GM19463 (cell line): ENCODE measurements at regions not wholly inside any gene's neighbourhood (a gene's known extent, or its start where the extent isn't known, plus 50 kb on each side); places are given as distances from the start of the nearest gene placed in this dataset.
A peak's percentile ranks its signal among the peaks of the same experiment; 100 is the strongest.
"Not testable (repeated sequence)": the region's sequence is repeated elsewhere in the genome, so short reads cannot be mapped to it uniquely, and the experiment has no call there.

Experiments
- ATAC-seq: cut with Tn5 transposase; IDR thresholded peaks from one replicate; pipeline ENCODE4 v1.9.1; 2021; ENCODE audit warnings: mild to moderate bottlenecking, moderate library complexity; ENCODE audit not compliant: unreplicated experiment

DNA sequence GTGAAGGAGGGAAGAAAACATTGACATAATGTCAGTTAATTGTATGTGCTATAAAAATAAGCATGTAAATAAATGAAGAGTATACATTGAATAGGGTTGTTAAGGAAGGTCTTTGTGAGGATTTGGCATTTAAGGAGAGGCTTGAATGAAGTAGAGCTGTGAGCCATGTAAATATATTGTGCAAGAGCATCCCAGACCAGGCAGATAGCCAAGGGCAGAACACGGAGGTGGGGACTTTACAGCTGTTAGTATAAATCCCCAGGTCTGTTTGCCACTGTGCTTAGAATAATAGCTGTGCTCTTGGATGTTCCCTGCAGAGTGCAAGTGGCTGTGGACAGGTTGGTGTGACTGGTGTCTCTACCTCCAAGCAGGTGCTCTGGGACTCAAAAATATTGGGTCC lies 211.7 kb downstream of the LRRC70 start:
- ATAC-seq: no peak

DNA sequence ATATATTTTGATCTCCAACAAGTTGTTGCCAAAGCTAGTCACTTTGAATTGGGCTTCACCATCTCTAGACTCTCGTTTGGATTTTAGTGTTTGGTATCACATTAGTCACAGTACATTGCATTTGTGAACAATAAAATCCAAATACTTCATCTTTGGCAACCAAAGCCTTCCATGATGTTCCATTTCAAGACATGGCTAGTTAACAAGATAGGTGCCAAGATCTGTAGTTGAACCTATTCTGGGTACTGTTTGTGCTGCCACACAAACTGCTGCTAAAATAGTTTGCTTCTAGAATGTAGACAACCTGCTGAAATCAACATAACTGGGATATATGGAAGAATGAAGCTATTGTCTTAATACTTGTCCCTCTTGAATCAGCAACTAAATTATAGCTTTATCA lies 207.5 kb downstream of the LRRC70 start:
- no peak for ATAC-seq

DNA sequence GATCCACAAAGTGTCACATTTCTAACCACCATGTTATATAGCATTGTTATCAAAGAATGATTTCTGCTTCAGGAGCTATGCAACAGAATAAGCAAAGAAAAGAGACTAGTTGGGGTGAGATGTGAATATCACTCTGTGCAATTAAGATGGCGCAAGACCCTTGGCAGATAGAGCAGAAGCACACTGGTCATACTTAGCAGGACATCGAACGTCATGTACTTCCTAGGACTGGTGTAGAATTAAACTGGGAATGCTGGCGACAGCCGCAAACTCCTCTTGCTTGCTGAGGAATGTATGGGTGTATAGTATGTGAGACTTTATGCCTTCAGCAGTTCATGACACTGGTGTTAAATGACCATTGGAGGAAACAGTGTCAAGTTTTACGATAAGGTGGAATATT lies 207.0 kb downstream of the LRRC70 start:
- ATAC-seq: no peak

DNA sequence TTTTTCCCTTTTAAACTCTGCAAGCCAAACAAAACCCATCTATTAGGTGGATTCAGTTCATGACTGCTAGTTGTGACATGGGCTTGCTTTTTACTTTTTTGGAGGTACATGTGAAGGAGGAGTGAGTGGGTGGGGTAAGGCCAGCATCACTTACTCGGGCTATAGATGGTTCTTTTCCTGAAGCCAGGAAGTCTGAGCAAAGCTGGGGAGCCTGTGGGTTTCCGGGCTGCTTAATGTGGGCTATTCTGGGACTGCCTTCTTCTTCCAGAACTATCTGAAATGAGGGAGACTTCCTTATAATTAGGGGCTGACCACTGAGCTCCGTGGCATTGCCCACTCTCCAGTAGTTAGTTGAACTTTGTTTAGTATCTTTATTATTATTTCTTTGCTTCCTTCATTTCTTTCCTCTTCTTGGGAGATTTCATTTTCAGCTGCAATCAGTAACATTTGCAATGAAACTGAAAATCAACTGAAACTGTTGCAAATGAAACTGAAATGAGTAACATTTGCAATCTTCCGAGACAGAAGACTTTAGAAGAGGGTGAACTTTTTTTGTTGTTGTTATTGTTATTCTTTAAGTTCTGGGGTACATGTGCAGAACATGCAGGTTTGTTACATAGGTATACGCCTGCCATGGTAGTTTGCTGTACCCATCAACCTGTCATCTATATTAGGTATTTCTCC lies 204.9 kb downstream of the LRRC70 start:
- ATAC-seq: no peak

GRCh38 chr5:62780888-62781287 lies 202.3 kb downstream of the LRRC70 start:
- no peak for ATAC-seq

GRCh38 chr5:62780230-62780629 lies 201.6 kb downstream of the LRRC70 start:
- ATAC-seq: no peak

DNA sequence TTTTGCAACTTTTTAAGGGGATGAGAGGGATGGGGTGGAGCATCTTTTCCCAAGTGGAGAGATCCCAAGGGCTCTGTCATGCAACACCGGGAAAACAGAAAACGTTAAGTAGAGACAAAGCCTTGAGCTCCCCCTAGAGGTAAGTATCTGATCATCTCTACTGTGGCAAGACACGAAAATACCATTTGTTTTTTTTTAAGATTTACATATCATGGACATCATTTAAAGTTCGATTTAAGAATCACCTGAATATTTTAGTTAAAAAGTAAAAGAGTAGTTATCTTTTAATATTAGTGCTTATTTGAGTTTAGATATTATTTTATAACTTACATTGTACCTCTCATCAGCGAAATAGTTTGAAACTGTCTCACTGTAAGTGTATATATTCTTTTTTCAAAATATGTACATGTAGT lies 200.4 kb downstream of the LRRC70 start:
- ATAC-seq: peak; percentile 64

DNA sequence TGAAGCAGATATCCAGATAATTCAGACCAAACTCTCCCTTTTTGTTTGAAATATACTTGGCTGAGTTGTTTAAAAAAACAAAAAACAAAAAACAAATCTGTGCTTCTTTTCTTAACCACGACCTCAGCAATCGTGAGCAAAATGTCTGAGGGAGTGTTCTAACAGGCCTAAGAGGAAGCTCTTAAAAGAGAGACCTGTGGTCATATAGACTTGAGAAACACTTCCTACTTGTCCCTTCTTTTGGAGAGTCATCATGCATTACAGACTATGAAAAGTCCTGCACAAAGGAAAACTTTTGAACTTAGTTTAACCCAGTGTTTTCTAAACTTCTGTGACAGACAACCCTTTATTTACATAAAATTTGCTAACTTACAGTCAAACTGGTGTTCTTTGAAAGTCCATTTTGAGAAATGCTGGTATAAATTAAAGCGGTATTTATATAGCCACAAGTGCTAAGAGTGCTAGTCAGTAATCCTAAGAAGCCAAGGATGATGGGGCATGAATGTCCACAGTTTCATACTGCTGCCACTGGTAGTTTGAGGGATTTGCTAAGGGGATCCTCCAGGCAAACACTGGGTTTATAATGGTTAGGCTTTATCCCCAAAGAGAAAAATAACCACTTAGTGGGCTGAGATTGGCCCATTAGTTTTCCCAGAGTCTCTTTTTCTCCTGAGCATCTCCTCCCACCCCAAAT lies 199.8 kb downstream of the LRRC70 start:
- ATAC-seq: peak; percentile 23

DNA sequence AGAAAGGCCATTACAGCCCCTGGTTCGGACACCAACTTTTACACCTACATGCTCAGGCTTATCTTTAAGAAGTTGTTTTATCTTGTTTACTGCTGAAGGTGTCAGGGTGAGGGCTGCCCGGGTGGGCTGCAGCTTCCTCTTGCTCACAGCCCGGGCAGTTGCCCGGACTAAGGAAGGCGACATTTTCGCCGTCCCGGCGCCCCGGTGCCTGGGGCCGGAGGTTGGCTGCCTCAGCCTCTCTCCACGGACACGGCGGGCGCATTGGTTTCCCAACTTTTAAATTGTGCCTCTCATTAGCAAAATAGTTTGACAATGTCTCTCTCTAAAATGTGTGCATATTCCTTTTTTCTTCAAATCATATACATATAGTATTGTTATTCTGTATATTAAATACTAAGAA lies 198.5 kb downstream of the LRRC70 start:
- ATAC-seq: not testable (repeated sequence)

DNA sequence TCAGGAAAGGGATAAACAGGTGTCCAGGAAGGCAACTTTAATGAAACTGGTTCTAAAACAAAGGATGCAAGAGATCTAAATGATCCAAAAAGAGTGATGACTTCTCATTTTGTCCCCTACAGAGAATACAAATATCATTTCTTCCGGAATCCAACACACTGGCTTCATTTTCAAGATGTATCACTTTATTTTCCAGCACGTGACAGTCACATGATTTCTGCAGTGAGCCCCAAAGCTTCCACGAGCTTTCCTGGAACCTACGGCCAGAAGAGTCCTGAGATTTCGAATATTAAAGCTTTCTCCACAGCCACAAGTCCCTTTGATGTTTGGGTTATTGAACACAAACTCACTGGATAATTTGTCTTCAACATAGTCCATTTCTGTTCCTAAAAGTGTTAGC lies 198.0 kb downstream of the LRRC70 start:
- ATAC-seq: not testable (repeated sequence)

DNA sequence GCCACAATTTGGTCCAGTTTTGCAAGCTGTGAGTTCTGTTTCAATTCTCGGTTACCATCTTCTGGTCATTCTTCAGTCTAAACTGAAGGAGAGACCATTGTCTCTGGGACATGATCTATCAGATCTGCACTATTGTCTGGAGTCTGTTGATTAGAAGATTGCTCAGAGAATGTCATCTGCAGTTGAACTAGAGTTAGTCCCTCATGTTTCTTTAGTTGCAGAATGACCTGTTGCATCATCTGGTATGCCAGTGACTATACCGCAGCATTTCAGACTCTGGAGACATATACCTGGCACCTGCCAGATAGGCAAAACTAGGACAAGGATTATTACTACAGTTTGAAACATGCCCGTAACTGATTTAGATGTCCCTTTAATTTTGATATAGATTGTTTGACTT lies 194.8 kb downstream of the LRRC70 start:
- ATAC-seq: no peak

GRCh38 chr5:62771341-62771740 lies 192.7 kb downstream of the LRRC70 start:
- no peak for ATAC-seq

DNA sequence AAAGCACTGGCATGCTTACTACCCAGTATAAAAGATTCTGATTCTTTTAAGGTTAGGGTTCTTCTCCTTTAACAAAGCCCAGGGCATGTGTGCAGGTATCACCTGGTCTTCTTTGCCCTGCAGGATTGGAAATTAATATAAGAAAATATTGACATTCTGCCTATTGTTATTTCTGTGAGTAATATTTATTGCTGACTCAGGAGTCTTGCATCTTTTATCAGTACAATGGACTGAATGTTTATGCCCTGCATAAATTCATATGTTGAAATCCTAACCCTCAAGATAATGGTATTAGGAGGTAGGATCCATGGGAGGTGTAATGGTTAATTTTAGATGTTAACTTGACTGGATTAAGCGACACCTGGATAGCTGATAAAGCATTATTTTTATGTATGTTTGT lies 189.0 kb downstream of the LRRC70 start:
- no peak for ATAC-seq

GRCh38 chr5:62767077-62767476 lies 188.5 kb downstream of the LRRC70 start:
- ATAC-seq: no peak

- no peak for ATAC-seq
These were observed 183.9 kb downstream of the LRRC70 start for GRCh38 chr5:62762503-62762902.

DNA sequence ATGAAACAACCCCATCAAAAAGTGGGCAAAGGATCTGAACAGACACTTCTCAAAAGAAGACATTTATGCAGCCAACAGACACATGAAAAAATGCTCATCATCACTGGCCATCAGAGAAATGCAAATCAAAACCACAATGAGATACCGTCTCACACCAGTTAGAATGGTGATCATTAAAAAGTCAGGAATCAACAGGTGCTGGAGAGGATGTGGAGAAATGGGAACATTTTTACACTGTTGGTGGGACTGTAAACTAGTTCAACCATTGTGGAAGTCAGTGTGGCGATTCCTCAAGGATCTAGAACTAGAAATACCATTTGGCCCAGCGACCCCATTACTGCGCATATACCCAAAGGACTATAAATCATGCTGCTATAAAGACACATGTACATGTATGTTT lies 179.1 kb downstream of the LRRC70 start:
- ATAC-seq: not testable (repeated sequence)

DNA sequence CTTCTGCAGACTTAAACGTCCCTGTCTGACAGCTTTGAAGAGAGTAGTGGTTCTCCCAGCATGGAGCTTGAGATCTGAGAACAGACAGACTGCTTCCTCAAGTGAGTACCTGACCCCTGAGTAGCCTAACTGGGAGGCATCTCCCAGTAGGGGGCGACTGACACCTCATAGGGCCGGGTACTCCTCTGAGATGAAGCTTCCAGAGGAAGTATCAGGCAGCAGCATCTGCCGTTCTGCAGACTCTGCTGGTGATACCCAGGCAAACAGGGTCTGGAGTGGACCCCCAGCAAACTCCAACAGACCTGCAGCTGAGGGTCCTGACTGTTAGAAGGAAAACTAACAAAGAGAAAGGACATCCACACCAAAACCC lies 174.4 kb downstream of the LRRC70 start:
- not testable (repeated sequence) for ATAC-seq

DNA sequence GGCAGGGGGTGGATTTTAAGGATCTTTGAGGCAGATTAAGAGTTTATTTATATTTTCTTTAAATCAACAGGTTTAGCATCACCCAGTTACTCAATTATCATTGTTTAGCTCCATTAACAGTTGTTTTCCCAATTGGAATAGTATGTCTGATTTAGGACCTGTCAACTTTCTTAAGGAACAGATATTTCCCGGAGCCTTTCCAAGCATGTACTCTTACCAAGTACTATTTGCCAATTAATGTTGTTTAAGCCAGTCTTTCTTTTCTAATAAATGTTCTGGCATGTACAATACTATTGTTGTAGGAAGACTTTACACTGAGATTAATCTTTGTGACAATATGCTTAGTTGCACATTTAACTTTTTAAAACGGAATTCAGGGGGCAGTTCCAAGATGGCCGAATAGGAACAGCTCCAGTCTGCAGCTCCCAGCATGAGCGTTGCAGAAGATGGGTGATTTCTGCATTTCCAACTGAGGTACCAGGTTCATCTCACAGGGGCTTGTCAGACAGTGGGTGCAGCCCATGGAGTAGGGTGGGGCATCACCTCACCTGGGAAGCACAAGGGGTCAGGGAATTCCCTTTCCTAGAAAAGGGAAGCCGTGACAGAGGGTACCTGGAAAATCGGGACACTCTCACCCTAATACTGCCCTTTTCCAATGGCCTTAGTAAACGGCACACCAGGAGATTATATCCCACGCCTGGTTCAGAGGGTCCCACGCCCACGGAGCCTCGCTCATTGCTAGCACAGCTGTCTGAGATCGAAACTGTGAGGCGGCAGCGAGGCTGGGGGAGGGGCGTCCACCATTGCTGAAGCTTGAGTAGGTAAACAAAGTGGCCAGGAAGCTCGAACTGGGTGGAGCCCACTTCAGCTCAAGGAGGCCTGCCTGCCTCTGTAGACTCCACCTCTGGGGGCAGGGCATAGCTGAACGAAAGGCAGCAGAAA lies 173.7 kb downstream of the LRRC70 start:
- not testable (repeated sequence) for ATAC-seq

- no peak for ATAC-seq
These were observed 163.6 kb downstream of the LRRC70 start for GRCh38 chr5:62742207-62742606.

- ATAC-seq: no peak
These were observed 163.1 kb downstream of the LRRC70 start for GRCh38 chr5:62741761-62742160.

DNA sequence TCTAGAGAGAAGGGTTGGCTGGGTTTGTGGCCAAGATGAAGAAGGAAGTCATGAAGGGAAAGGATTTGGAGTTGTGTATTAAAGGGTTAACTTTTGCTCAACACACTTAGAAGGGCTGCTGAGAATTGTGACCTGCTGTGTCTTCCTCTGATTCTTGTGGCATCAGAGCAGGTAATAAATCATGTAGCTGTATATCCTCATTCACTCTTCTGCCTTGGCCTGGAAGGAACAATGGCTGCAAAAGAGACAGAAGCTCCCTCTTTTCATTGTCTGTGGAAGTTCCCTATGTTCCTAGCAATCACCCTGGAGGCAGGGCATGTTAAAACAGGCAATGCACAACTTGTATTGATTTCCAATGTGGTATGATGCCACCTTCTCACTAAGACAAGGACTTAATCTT lies 159.1 kb downstream of the LRRC70 start:
- ATAC-seq: no peak

- no peak for ATAC-seq
These were observed 154.1 kb downstream of the LRRC70 start for GRCh38 chr5:62732677-62733121.
